ENCODE measurements at regions not wholly inside any gene's neighbourhood (a gene's known extent, or its start where the extent isn't known, plus 50 kb on each side); places are given as distances from the start of the nearest gene placed in this dataset.

DNA sequence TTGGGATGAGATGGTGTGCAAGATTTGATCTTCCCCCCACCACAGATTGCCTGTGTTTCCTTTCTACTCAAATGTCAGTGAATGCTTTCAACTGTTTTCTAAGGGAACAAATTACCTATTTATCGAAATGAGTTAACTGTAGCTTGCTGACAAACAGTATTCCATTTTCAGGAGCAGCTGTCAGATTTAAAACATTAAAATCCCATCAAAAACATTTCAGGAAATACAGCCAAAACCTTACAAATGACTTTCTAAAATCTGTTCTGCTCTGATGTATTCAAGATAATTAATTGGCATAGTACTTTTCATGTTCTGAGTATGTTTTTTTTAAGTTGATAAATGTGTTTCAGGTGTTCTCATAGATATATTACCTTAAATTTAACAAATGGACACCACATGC, 158.0 kb upstream of the DMRTA1 start:
- DNase-seq: no peak

DNA sequence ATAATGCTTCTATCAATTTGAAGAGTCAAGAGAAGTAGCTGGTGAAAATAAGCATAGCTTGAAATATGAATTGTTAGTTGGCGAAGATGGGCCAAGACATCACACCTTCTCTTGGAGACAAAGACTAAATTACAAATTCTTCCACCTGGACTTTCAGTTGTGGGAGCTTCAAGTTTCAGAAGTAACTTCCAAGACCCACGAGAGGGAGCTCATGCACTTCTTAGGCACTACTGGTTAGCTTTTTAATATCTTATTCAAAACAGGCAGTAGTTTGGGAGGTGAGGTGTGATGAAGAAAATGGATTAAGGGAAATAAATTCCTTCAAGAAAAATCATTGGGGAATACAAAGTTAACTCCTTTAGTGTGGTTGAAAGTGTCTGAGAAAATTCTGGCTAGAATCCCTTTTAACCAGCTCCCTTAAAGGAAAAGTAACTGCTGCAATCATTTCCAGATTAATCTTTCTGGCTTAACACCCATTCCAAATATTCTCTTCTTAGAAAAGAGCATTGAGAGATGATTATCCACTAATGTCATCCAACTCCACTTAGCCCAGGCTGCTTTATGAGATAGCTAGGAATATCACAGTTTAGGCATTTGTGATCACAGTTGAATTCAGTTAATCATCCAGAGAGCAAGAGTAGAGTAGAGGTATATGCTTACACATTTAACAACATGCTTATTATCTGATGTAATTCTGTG, 139.5 kb upstream of the DMRTA1 start:
- DNase-seq: peak; percentile 48

DNA sequence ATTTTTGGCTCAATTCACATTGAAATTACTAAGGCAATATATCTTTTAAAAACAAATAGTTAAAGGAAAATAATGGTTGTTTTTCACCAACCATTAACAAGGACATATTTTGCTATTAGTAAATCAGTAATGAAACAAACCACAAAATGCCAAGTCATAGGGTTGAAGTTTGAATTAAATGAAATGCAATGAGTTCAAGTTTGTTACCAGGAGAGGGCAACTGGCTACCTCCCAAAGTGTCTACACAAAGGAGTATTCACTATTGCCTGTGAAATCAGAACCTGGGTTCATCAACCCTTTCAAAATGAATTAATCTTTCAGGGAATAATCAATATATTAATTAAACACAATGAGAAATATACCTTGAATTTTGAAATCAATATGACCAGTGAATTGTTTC, 138.4 kb upstream of the DMRTA1 start:
- DNase-seq: no peak

DNA sequence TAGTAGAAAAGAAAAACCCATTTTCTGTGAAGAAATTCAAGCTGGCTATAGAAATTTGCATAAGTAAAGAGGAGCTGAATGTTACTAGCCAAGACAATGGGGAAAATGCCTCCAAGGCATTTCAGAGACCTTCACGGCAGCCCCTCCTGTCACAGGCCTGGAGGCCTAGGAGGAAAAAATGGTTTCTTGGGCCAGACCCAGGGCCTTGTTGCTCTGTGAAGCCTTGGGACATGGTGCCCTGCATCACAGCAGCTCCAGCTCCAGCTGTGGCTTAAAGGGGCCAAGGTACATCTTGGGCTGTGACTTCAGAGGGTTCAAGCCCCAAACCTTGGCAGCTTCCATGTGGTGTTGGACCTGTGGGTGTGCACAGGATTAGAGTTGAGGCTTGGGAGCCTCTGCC, 130.0 kb upstream of the DMRTA1 start:
- DNase-seq: no peak

DNA sequence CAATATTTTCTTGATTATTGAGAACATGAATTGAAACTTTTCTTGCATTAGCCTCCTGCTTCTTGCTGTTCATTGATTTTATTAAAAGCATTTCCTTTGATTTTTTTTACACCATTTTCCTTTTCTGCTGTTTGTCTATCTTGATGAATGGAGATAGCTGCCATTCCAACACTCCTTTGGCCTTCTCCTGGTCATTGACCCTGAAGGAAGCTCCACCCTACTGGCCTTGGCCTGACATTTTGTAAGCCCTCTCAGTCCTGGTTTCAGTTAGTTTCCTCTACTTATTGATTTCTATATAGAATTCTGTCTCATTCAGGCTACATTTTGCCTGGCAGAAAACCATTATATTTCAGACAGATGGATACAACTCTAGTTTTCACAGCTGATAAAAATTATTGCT, 115.1 kb upstream of the DMRTA1 start:
- DNase-seq: no peak

DNA sequence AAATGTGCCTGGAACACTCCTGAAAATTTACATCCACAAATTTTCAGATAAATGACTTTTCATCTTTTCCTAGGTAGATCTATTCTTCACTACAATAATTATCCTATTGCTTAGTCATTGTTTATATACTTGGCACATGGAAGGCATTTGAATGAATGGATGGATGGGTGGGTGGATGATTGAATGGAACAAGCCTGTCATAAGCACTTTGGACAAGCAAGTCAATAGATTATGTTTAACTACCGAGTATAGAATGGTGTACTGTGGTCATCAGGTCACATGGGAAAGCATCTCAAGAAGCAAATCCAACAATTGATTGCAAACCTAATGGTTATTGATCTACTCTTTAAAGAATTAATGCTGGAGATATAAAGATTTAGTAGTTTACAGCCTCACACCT, 114.4 kb upstream of the DMRTA1 start:
- DNase-seq: no peak

DNA sequence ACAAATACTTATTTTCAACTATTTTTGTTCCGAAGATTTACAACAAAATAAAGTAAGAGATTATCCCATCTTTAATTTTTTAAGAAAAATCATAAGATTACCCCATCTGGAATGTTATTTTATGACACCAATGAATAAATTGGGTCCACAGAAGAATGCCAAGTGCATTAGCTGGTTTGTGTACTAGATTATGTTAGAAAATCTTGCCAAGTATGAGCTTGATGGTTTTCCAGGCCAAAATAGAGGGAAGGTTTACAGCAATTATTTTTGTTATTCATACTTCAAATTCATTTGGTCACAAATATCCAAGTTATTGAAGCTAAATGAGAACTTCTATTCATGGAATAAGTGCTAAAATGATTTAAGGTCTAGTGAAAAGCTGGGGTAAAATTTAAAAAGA, 109.4 kb upstream of the DMRTA1 start:
- no peak for DNase-seq

DNA sequence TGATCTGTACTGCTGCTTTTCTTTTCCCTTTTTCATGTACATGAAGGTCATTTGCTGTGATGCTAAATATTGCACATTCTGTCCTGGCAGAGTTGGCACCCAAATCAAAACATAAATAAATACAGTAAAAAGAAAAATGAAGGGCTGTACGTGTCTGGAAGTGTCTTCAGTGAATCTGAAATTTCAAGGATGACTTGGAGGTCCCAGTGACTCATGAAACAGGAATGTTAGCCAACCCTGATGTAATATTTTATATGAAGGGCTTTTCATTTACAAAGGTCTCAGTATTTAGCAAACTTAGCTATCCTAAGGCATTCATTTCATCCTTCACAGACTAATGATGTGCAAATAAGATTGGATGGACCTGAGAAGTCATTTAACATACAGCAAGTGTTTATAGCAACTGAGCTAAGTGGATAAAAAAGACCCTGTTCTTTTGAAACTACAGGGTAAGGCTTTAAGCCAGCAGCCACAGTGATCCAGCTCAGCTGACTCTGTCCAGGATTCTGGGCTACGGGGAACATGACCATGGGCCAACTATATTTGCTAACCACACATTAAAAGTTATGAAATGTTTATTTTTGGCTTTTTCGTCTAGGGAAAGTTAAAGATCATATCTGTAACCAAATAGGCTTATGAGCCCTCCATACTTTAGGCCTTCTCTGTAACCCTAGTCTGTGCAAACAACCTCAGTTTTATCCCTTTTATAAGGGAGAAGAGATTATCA, 104.0 kb upstream of the DMRTA1 start:
- DNase-seq: no peak

DNA sequence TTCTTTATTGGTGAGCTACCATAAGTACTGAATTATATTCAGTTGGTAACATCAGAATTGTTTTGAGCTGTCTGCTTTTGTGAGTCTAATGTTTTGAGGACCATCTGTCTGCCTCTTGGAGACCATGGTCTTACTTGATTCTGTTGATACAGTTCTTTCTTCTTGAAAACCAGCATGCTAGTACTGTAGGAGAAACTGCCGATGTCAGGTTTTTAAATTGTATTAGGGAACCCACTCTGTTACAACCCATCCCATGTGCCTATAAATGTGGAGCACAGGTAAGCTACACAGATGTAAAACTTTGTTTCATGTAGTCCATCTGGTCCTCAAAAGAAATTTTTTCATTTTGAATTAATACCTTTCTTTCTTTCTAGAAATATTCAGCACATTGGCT, 103.4 kb upstream of the DMRTA1 start:
- no peak for DNase-seq

DNA sequence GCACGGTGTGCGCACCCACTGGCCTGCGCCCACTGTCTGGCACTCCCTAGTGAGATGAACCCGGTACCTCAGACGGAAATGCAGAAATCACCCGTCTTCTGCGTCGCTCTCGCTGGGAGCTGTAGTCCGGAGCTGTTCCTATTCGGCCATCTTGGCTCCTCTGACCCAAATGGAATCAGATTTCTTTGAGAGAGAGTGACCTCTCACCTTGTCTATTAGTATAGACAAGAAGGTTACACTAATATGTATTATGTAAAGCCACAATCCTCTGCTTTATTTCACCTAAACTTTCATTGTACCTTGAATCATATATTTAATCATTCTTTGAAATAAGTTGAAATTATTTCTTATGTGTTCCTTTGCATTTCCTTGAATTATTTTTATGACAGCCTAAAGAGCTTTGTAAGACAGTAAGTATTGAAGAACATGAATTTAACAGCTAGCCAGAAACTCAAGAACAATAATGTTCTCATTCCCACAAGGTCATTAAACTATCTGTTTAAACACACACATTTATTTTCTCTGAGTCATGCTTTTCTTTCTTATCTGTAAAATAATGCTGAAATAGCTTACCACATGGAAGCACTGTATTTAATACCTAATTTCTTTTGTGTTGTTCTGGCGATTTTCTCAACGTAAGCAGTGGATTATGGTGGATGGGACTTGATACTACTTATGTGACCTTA, 91.8 kb upstream of the DMRTA1 start:
- no peak for DNase-seq

DNA sequence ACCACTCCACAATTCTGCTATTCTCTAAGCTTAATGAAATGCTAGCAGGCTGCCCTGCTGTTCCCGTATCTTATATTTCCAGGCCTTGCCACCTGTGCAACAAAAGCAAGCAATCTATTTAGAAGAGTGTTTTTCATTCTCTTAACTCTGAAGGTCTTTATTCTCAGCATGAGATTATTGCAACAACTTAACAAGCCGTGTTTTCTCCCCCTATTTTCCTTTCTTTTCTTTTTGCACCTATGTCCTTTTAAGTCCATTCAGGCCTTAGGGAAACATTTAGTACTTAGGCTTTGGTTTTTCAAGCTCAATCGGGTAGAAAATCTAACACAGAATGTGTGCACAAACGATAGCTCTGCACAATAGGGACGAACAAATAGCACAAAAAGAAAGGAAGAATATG, 89.6 kb upstream of the DMRTA1 start:
- DNase-seq: no peak

DNA sequence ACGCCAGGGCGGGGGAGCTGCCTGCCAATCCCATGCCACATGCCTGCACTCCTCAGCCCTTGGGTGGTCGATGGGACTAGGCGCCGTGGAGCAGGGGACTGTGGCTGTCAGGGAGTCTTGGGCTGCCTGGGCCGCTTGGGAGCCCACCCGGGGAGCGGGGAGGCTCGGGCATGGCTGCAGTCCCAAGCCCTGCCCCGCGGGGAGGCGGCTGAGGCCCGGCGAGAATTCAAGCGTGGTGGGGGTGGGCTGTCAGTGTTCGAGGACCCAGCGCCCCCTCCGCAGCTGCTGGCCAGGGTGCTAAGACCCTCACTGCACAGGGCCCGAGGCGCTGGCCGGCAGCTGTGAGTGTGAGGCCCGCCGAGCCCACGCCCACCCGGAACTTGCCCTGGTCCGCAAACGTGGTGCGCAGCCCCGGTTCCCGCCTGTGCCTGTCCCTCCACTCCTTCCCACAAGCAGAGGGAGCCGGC, 83.2 kb upstream of the DMRTA1 start:
- no peak for DNase-seq

DNA sequence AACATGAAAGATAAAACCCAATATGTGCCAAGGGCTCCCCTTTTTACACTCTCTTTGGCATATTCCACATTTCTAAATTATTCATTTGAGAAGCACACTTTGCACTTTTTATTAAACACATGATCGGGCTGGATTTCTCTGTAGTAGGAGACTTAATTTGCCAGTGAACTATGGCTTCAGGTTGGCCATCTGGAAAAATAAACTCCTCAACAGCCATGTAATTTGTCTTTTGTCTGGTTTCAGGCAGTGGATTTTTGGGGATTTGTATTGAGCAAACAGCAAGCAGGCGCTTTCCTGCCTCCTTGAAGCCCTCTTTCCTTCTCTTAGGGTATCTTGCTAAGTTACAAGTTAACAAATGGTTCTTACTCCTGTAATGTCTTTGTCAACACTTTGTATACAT, 73.0 kb upstream of the DMRTA1 start:
- DNase-seq: no peak

DNA sequence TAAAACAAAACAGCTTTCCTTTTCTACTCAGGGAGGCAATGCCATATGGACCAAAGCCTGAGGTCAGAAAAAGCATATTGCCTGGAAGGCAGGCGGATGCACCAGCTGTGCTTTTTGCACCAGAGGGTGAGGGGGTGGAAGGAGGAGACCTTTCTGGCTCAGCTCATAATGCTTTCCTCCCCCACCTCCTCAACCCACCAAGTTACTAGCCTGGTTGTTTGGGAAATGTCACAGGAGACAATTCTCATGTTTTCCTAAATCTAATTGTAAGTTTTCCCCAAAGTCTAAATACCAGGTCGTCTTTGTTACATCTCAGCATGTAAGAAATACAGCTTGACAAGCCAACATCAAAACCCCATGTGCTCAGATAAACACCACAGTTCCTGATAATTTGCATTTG, 72.6 kb upstream of the DMRTA1 start:
- DNase-seq: no peak

DNA sequence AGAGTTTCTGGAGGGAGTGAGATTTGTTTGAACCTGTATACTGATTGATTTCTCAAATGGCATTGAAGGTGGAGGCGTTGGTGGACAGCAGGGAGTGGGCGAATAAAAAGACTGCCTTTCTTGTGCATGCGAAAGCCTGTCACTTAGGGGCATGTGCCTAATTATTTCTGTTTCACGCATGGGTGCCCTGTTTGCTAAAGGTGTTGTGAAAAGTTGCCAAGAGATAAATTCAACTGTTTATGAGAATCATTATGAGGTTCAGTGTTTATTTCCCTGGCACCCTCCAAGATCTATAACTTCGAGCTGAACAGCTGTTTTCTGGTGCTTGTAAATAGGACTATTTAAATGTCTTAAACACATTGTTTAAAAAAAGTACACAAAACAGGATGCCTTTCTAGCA, 67.4 kb upstream of the DMRTA1 start:
- DNase-seq: no peak

DNA sequence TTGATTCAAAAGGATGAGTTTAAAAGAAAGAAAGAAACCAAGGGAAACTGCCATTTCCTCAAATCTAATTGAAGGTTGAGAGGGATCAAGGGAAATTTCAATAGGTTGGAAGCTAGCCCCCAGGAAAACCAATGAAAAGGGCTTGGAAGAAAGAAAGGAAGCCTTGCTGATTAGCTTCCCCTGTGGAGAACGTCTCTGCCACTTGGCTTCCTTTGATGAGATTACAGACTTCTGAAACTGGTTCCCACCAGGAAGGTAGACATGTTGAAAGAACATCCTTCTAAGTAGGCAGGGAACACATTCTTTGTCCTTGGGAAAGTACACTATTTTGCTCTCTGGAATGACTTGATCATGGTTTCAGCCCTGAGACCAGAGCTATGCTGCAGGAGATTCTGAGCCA, 65.5 kb upstream of the DMRTA1 start:
- DNase-seq: no peak

DNA sequence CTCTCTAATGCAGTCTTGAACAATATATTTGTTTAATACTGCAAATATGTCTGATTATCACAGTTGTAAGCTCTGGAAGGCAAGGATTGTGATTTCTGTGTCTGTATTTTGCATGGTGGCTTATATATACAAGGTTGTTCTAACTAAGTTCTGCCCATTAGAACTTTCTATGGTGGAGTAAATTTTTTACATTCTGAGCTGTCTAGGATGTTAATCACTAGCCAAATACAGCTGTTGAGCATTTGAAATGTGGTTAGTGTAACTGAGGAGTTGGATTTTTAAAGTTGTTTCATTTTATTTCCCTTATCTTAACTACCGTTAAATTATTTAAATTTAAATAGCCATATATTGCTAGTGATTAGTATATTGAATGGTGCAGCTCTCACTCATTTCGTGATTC, 64.3 kb upstream of the DMRTA1 start:
- DNase-seq: no peak

DNA sequence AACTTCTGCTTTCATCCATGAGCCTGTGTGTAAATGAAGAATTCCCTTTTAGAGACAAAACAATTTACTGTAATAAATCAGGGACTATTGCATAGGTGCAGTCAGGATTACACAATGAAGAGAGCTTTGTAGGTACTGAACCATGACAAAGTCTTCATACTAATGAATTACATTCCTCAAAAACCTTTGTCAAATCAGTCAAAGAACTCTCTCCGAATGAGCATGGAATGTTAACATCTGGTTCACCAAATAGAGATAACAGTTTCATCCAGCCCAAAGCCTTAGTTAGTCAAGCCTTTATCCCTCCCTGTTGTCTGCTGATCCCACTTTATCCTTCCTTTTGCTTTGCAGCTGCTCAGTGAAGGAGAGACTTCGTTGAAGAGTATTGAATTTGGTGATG, 62.9 kb upstream of the DMRTA1 start:
- DNase-seq: no peak

DNA sequence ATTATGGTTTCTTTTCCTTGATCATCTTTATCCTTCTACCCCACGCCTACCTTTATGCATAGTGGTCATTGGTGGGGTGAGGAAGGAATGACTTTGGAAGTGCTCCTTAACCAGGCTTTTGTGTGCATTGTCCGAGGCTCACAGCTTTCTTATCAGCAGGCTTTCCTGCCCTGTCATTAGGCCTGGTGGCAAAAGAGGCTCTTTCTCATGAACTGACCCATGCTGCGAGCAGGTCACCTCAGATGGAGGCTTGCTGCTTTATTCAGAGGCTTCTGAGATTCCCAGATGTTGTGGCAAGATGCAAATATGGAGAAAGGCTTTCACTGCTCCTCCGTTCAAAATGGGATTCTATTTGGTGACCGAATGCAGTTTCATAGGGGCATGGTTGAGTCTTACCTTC, 57.4 kb upstream of the DMRTA1 start:
- no peak for DNase-seq

DNA sequence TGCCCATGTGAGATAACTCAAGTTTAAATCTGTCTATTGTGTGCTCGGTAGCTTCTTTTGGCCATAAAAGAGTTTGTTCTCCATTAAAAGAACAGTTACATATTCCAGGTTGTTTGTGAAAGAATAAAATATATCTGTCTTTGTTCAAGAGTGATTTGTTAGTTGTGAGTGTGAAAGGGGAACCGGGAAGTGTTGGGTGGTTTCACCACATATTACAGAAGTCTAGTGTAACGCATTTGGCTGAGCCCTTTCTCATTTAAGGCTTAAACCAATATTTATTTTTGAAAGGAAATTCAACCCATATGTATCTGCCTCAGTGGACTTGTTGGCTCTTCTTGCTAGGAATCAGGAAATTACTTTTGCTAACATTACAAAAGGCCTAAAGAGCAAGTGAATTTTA, 54.1 kb upstream of the DMRTA1 start:
- no peak for DNase-seq

DNA sequence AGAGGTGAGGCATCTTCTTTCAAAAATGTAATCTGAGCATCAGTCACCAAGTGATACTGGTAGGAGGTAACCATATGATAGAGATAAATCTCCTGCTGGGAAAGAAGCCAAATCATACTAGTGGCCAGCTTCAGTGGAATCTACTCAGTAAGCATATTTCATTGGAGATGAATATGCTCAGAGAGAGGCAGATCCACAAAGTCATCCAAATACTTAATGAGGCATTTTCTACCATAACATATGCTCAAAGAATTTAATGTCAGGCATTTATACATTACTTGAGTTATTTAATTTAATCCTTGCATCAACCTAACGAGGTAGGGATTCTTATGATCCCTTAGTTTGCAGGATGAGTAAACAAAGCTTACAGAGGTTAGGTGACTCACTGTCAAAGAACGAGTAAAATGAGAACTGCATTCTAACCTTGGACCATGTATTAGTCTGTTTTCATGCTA, 50.9 kb upstream of the DMRTA1 start:
- DNase-seq: no peak
